Activated naive CD4-positive, alpha-beta T cell treated with anti-CD3 and anti-CD28 coated beads, Interleukin-2, amount 50 U/mL, for 24 hours (primary cell): ENCODE measurements at regions not wholly inside any gene's neighbourhood (a gene's known extent, or its start where the extent isn't known, plus 50 kb on each side); places are given as distances from the start of the nearest gene placed in this dataset.

ENCODE experiments used
- H3K27ac Mint-ChIP-seq: one replicate; pipeline ENCODE4 v1.8.0; 2021; ENCODE audit warnings: mild to moderate bottlenecking, mixed read lengths
- H3K27me3 Mint-ChIP-seq: one replicate; pipeline ENCODE4 v1.8.0; 2021; ENCODE audit warnings: mixed read lengths
- H3K36me3 Mint-ChIP-seq: one replicate; pipeline ENCODE4 v1.8.0; 2021; ENCODE audit warnings: mixed read lengths
- H3K4me1 Mint-ChIP-seq: one replicate; pipeline ENCODE4 v1.8.0; 2021; ENCODE audit warnings: mixed read lengths
- H3K4me3 Mint-ChIP-seq: one replicate; pipeline ENCODE4 v1.8.0; 2021; ENCODE audit warnings: mild to moderate bottlenecking, mixed read lengths
- H3K9me3 Mint-ChIP-seq: one replicate; pipeline ENCODE4 v1.8.0; 2021; ENCODE audit warnings: mixed read lengths

DNA sequence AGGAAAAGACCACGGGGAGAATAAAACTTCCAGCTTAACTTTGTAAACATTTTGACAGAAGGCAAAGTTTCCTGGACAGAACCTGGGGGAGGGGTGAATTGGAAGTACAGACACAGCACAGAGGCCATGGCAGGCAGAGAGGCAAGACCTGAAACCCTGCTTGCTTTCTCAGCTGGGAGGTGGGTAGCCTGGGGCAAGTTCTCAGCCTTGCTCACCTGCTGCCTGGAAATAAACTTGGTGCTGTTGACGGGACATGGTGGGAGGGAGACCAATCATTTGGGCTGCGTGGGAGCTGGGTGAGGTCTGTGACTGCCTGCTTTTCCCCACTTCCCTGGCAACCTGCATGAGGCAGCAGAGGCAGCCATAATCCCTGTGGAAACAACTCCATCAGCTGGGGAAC, 221.3 kb downstream of the MOXD1 start:
- peaks cover 5% of the 10 kb centered on the region for H3K9me3 Mint-ChIP-seq
- H3K4me1 Mint-ChIP-seq: no peaks in the 10 kb centered on the region
- no peak overlapping the region for H3K4me3 Mint-ChIP-seq
- peaks cover 2% of the 10 kb centered on the region for H3K27me3 Mint-ChIP-seq
- no peaks in the 10 kb centered on the region for H3K36me3 Mint-ChIP-seq
- H3K27ac Mint-ChIP-seq: no peak overlapping the region

DNA sequence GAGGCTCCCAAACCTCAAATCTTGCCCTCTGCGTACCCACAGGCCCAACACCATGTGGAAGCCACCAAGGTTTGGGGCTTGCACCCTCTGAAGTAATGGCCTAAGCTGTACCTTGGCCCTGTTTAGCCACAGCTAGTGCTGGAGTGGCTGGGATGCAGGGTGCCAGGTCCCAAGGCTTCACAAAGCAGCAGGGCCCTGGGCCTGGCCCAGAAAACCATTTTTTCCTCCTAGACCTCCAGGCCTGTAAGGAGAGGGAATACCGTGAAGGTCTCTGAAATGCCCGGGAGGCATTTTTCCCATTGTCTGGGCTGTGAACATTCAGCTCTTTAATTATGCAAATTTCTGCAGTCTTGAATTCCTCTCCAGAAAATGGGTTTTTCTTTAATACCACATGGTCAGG, 223.7 kb upstream of the CCN2 start:
- Mint-ChIP-seq H3K27me3 (peaks cover 4% of the 10 kb centered on the region), H3K4me1 (no peaks in the 10 kb centered on the region), H3K4me3 (no peak overlapping the region), H3K36me3 (no peaks in the 10 kb centered on the region), H3K27ac (no peak overlapping the region), H3K9me3 (no peaks in the 10 kb centered on the region)

DNA sequence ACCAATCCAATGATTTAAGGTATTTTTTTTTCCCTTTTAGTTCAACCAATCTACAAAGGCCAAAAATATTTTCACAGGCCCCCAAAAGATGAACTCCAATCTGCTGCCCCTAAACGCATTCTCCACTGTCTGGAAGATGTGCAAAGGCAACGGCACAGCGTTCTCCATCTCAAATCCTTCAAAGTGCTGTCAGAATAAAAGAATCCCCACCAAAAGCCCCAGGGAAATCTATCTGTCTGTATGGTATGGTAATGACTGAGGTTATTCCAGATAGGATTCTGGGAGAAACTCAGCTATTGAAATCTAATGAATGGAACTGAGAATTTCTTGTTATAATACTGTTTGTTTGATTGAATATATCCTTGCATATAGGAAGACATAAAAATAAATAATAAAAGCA, 217.8 kb upstream of the CCN2 start:
- Mint-ChIP-seq H3K27ac (no peak overlapping the region), H3K36me3 (no peaks in the 10 kb centered on the region), H3K4me3 (no peak overlapping the region), H3K9me3 (no peaks in the 10 kb centered on the region), H3K27me3 (peaks cover 3% of the 10 kb centered on the region), H3K4me1 (no peaks in the 10 kb centered on the region)

DNA sequence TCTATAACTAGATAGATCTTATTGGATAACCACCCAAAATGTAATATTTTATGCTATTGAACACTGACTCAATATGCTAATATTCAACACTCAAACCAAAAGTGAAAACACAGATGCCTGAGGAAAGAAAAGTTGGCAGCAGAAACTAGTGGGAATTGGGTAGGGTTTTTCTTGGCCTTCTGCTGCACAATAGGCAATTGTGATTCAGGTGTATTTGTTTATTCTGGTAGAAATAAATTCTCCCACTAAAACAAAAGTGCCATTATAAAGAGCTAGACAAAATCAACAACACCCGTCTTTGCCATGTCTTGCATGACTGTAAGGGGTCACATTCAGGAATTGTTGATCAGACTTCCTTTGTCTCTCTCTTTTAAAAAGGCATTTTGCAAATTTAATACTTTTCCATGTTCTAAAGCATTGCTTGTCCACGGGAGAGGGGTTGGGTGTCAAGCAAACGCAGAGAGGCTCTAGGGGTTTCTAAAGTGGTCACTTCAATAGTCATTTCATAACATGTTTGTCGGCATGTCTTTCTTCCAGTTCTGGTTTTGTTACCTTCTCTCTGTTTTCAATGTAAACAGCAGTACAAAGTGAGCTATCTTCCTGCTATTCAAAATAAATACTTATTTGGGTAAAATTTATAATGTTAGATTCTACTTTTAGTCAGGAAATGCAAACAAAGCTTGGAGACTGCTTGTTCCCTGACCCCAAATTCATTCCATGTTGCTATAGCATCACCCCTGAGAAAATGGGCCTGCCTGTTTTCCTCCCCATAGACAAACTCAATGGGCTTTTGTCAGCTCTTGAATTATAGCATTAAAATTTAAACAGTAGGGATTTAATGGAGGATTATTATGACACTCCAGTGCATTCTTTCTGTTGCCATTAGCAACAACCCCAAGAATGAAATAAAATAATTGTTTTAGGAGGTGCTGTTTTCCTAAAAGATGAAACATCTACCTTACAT, 217.0 kb upstream of the CCN2 start:
- Mint-ChIP-seq H3K27me3 (no peaks in the 10 kb centered on the region), H3K36me3 (no peaks in the 10 kb centered on the region), H3K9me3 (no peaks in the 10 kb centered on the region), H3K4me1 (no peaks in the 10 kb centered on the region), H3K4me3 (no peak overlapping the region), H3K27ac (no peak overlapping the region)

DNA sequence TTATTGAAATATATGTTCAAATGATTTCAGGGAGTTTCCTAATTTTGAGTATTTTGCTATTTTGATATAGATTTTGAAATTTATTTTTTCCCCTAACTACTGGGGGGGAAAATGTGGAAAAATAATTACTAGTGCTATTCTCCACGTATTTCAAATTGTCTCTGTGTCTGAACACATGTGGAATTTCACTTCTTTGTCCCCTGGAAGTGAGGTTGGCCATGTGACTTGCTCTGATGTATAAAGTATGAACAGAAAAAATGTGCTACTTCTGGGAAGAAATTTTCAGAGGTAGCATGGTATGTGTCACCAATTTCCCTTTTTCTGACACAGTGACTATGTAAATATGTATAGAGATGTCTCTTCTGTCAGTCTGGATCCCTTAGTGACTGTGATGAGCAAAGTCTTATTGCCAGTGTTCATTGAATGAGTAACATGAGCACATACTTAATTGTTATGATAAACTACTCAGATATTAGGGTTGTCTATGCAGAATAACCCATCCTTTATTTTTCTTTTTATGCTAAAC, 215.4 kb upstream of the CCN2 start:
- Mint-ChIP-seq H3K27ac (no peak overlapping the region), H3K4me1 (no peaks in the 10 kb centered on the region), H3K36me3 (no peaks in the 10 kb centered on the region), H3K4me3 (no peak overlapping the region), H3K9me3 (peaks cover 3% of the 10 kb centered on the region), H3K27me3 (no peaks in the 10 kb centered on the region)

DNA sequence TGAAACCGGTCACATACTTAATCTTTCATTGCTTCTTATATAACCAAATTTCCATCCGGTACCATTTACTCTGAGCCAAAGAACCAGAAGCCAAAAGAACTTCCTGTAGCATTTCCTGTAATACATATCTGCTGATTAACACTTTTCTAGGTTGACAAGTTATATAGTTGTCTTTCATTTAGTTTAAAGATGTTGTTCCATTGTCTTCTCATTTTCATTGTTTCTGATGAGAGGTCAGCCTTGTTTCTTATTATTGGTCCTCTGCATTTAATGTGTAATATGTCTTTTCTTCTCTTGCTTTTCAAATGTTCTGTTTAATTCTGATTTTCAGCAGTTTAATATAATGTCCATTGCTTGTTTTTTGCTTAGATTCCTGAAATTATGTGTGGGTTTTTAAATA, 214.5 kb upstream of the CCN2 start:
- Mint-ChIP-seq H3K36me3 (no peaks in the 10 kb centered on the region), H3K4me3 (no peak overlapping the region), H3K4me1 (no peaks in the 10 kb centered on the region), H3K27me3 (no peaks in the 10 kb centered on the region), H3K9me3 (peaks cover 4% of the 10 kb centered on the region), H3K27ac (no peak overlapping the region)

DNA sequence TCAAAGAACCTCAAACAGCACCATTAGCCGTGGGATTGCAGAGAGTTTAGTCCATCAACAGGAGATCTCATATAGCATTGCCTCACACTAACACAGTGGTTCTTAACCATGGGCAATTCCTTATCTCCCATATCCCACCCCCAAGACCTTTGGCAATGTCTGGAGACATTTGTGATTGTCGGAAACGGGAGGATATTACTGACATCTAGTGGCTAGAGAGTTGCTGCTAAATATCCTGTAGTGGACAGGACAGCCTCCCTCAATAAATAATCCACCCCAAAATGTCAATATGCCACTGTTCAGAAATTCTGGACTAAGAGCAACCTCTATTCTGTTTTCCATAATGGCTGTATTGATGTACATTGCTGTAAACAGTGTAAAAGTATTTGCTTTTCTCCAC, 210.1 kb upstream of the CCN2 start:
- H3K27me3 Mint-ChIP-seq: peaks cover 3% of the 10 kb centered on the region
- no peak overlapping the region for H3K27ac Mint-ChIP-seq
- no peaks in the 10 kb centered on the region for H3K4me1 Mint-ChIP-seq
- H3K36me3 Mint-ChIP-seq: no peaks in the 10 kb centered on the region
- H3K4me3 Mint-ChIP-seq: no peak overlapping the region
- H3K9me3 Mint-ChIP-seq: peaks cover 4% of the 10 kb centered on the region

DNA sequence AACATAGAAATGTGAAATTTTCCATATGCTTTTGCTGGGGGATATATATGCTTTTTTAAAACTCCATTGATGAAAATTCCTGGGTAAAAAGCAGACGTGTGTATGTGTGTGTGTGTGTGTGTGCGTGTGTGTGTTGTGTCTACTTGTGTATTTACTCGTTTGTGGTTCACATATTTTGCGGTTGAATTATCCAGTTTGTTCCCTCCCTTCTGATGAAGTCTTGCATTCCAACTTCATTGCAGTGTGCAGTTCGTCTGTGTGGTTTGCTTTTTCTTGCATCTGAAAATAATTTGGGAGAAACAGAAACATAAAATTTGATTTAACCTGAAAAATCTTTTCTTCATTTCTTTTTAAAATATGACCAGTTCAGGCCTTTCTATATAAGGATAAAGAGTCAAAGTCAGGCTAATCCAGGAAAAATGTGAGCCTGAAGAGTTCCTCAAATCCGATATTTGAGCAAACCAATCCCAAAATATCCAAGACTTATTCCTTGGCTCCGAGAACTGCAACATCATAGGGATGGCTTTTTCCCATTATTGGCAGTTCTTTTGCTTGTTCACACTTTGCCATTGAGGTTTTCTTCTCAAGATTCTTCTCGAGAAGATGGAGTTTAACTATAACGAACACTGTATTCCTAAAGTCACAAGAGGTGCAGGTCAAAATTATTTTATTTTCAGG, 202.2 kb upstream of the CCN2 start:
- H3K27ac Mint-ChIP-seq: no peak overlapping the region
- no peaks in the 10 kb centered on the region for H3K4me1 Mint-ChIP-seq
- peaks cover 2% of the 10 kb centered on the region for H3K27me3 Mint-ChIP-seq
- no peak overlapping the region for H3K4me3 Mint-ChIP-seq
- H3K9me3 Mint-ChIP-seq: no peaks in the 10 kb centered on the region
- H3K36me3 Mint-ChIP-seq: no peaks in the 10 kb centered on the region

DNA sequence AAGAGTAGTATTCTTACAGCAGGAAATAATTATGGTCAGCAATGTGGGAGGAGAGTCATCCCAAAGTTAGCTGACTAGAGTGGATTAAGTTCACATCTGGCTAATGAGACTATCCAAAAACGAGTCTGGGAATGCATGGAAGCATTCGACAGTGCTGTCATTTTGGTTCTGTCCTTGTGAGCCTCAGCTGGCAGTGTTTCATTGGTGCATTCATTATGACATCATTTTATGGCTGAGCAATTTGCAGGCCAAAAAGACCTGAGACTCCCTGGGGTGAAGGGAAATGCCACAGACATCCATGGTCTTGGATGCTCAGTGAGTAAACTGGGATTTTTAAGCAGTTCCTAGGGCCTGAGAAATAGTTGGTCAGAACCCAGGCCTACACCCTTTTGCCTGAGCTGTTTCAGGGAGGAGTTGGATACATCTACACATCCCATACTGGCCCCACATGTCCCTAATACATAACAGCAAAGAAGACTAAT, 196.4 kb upstream of the CCN2 start:
- no peaks in the 10 kb centered on the region for H3K36me3 Mint-ChIP-seq
- H3K4me1 Mint-ChIP-seq: no peaks in the 10 kb centered on the region
- H3K4me3 Mint-ChIP-seq: no peak overlapping the region
- no peaks in the 10 kb centered on the region for H3K9me3 Mint-ChIP-seq
- no peak overlapping the region for H3K27ac Mint-ChIP-seq
- H3K27me3 Mint-ChIP-seq: no peaks in the 10 kb centered on the region

DNA sequence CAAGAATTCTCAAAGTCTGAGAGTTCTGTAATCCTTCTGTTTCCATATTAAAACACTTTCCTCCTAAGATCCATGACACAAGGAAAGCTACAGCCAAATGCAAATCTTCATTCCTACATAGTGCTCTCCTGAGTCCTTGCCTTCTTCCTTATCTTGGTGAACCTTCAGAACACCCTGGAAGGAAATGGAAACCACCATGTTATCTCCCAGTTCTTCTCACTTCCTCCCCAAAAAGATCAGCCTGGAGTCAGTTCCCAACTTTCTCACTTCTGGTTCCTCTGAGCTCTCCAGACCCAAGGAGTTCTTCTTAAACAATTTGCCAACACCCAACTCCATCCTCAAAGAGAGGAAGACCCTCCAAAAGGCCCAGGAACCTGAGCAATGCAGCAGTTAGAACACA, 193.3 kb upstream of the CCN2 start:
- no peaks in the 10 kb centered on the region for H3K4me1 Mint-ChIP-seq
- no peaks in the 10 kb centered on the region for H3K9me3 Mint-ChIP-seq
- no peak overlapping the region for H3K27ac Mint-ChIP-seq
- H3K36me3 Mint-ChIP-seq: no peaks in the 10 kb centered on the region
- H3K4me3 Mint-ChIP-seq: no peak overlapping the region
- no peaks in the 10 kb centered on the region for H3K27me3 Mint-ChIP-seq

DNA sequence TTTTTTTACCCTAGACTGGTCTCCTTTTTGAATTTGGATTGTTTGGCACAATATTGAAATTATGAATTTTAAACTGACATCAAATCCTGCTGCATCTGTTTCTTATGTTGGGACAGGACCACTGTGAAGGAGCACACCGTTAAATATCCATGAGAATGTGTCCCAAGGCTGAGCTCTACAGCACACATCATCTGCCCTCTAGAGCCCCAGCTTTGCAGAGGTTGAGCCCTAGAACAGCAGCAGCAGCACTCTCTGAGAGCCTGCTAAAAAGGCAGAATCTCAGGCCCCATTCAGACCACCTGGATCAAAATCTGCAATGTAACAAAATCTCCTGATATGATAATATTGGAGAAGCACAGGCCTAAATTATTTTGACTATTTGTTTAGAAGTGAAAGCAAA, 192.1 kb upstream of the CCN2 start:
- Mint-ChIP-seq H3K4me1 (no peaks in the 10 kb centered on the region), H3K4me3 (no peak overlapping the region), H3K27ac (no peak overlapping the region), H3K9me3 (no peaks in the 10 kb centered on the region), H3K36me3 (no peaks in the 10 kb centered on the region), H3K27me3 (no peaks in the 10 kb centered on the region)

DNA sequence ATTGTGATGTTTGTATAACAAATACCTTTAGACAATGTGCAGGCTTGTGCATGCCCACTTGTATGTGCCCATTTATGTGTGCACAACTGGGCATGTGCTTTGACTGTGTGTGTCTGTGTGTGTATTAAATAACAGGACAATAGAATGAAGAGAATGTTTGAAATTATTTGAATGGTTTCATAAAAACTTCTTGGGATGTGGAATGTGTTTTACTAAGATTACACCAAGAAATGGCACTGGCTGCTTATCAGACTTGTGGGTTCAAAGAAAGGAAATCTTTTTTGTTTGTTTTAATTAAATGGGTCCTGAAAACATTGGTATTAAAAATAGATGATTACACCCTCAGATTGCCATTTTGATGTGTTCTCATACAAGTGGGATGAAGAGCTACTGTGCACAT, 191.6 kb upstream of the CCN2 start:
- no peak overlapping the region for H3K27ac Mint-ChIP-seq
- no peaks in the 10 kb centered on the region for H3K9me3 Mint-ChIP-seq
- no peaks in the 10 kb centered on the region for H3K4me1 Mint-ChIP-seq
- H3K36me3 Mint-ChIP-seq: no peaks in the 10 kb centered on the region
- no peaks in the 10 kb centered on the region for H3K27me3 Mint-ChIP-seq
- no peak overlapping the region for H3K4me3 Mint-ChIP-seq

DNA sequence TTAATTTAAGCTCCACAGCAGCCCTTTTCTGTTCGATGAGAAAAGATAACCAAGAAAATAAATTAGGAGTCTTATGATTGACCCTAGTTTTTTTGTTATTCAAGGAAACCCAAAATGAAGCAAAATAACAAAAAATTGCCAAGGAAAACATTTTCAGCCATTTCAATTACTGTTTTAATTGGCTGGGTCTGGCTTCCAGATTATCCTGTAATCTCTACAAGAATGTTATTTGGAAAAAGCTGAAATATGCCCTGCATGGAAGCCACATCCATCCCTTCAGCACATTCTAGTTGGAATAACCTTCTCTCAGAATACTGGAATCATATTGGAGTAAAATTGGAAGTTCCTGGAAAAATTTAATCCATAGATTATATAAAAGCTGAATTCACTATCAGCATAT, 191.1 kb upstream of the CCN2 start:
- Mint-ChIP-seq H3K4me3 (no peak overlapping the region), H3K4me1 (no peaks in the 10 kb centered on the region), H3K27ac (no peak overlapping the region), H3K36me3 (no peaks in the 10 kb centered on the region), H3K27me3 (no peaks in the 10 kb centered on the region), H3K9me3 (no peaks in the 10 kb centered on the region)

DNA sequence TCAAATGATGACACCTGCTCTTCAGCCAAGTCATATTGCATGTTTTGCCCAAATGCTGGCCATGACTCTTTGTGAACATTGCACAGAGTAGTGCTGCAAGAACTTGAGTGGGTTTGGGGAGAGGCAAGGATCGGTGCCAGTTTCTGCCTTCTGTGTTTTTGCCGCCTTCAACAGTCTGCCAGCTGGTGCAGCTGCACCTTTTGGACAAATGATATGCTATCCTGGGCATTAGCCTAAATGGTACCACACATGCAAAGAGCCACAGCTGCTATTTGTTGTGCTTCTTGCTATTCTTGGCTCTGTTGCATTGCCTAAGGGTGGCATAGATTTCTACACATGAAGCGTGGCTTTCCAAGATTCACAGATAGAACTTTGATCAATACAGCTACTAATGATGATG, 189.0 kb upstream of the CCN2 start:
- H3K4me1 Mint-ChIP-seq: no peaks in the 10 kb centered on the region
- no peaks in the 10 kb centered on the region for H3K36me3 Mint-ChIP-seq
- no peaks in the 10 kb centered on the region for H3K27me3 Mint-ChIP-seq
- H3K4me3 Mint-ChIP-seq: no peak overlapping the region
- no peaks in the 10 kb centered on the region for H3K9me3 Mint-ChIP-seq
- H3K27ac Mint-ChIP-seq: no peak overlapping the region

DNA sequence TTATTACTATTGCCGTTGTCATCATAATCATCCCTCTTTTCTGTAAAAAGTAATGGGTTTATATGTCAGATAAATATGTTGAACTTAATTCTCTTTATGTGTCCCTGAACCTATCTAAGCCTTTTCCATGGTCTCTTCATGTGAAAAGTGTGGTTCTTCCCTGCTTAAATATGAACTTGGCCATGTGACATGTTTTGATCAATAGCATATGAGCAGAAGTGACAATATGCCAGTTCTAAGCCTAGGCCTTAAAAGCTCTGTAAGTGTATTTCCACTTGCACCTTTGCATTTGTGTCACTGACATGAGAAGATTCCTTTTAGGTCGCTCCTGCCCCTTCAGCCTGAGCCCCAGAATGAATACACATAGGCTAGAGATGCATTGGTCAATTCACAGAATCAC, 188.4 kb upstream of the CCN2 start:
- no peaks in the 10 kb centered on the region for H3K36me3 Mint-ChIP-seq
- no peaks in the 10 kb centered on the region for H3K9me3 Mint-ChIP-seq
- no peak overlapping the region for H3K27ac Mint-ChIP-seq
- no peaks in the 10 kb centered on the region for H3K4me1 Mint-ChIP-seq
- H3K27me3 Mint-ChIP-seq: no peaks in the 10 kb centered on the region
- H3K4me3 Mint-ChIP-seq: no peak overlapping the region

DNA sequence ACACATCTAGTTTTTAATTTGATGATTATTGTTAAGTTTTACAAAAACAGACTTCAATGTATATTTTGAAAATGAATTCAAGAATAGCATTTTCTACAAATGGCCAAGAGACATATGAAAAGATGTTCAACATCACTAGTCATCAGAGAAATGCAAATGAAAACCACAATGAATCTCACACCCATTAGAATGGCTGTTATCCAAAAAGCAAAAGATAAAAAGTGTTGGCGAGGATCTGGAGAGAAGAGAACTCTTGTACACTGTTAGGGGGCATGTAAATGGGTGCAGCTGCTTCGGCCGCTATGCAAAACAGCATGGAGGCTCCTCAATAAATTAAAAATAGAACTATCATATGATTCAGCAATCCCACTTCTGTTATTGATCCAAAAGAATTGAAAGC, 185.8 kb upstream of the CCN2 start:
- Mint-ChIP-seq H3K27me3 (no peaks in the 10 kb centered on the region), H3K9me3 (no peaks in the 10 kb centered on the region), H3K4me1 (no peaks in the 10 kb centered on the region), H3K36me3 (no peaks in the 10 kb centered on the region), H3K4me3 (no peak overlapping the region), H3K27ac (no peak overlapping the region)
